CD4-positive, alpha-beta T cell (primary cell): ENCODE measurements at regions not wholly inside any gene's neighbourhood (a gene's known extent, or its start where the extent isn't known, plus 50 kb on each side); places are given as distances from the start of the nearest gene placed in this dataset.

Experiments
- ATAC-seq: fragments of 200-7000 bp; cut with Tn5 transposase; one replicate; pipeline ENCODE4 v1.10.0; 2022; ENCODE audit warnings: mild to moderate bottlenecking; ENCODE audit not compliant: poor library complexity
- CTCF ChIA-PET: fragments of 350-600 bp; sonication (Branson Sonifier 250); formaldehyde crosslinking; loops from one replicate; lab custom pipeline; 2021; ENCODE audit warnings: antibody characterized with exemption, inconsistent platforms; lab: Charles Lee
- POLR2A ChIA-PET: fragments of 350-600 bp; sonication (Branson Sonifier 250); formaldehyde crosslinking; loops from one replicate; lab custom pipeline; 2021; ENCODE audit warnings: antibody characterized with exemption, inconsistent platforms; lab: Charles Lee
- DNase-seq, 14 experiments: peaks; one replicate each; pipeline ENCODE4 v3.0.0-alpha.2; 2013 to 2020; ENCODE audit warnings: mixed read lengths in 2 of 14
- H3K27ac ChIP-seq, 2 donors: one replicate each; pipeline versions ENCODE4 v1.5.1 to v1.7.0; 2013; ENCODE audit warnings: low read length in 2 of 2, low read depth in 1 of 2, mild to moderate bottlenecking in 1 of 2
- H3K27me3 ChIP-seq, 2 experiments: 1 replicate in 1 of 2; 2 replicates in 1 of 2; pipeline versions ENCODE4 v1.6.1 to v1.7.0; 2013; ENCODE audit warnings: low read length in 2 of 2, control low read depth in 1 of 2, mild to moderate bottlenecking in 1 of 2, moderate library complexity in 1 of 2; ENCODE audit not compliant: insufficient read depth in 2 of 2, control insufficient read depth in 1 of 2
- H3K36me3 ChIP-seq: one replicate; pipeline ENCODE4 v1.6.1; 2013; ENCODE audit warnings: low read length, control low read depth; ENCODE audit not compliant: insufficient read depth
- H3K4me1 ChIP-seq: one replicate; pipeline ENCODE4 v1.6.1; 2013; ENCODE audit warnings: low read length, control low read depth; ENCODE audit not compliant: insufficient read depth
- H3K4me3 ChIP-seq: one replicate; pipeline ENCODE4 v1.5.1; 2013; ENCODE audit warnings: mild to moderate bottlenecking, low read length, moderate library complexity
- H3K9me3 ChIP-seq, 2 experiments: 1 replicate in 1 of 2; 2 replicates in 1 of 2; pipeline versions ENCODE4 v1.6.1 to v1.7.0; 2013; ENCODE audit warnings: low read length in 2 of 2, mild to moderate bottlenecking in 2 of 2, control low read depth in 1 of 2, moderate library complexity in 1 of 2; ENCODE audit not compliant: control insufficient read depth in 1 of 2, insufficient read depth in 1 of 2
- H3K27ac Mint-ChIP-seq: one replicate; pipeline ENCODE4 v1.8.0; 2020; ENCODE audit warnings: mixed read lengths
- H3K27me3 Mint-ChIP-seq: one replicate; pipeline ENCODE4 v1.8.0; 2021; ENCODE audit warnings: mixed read lengths
- H3K36me3 Mint-ChIP-seq: one replicate; pipeline ENCODE4 v1.8.0; 2021; ENCODE audit warnings: low read depth, mixed read lengths
- H3K4me1 Mint-ChIP-seq: one replicate; pipeline ENCODE4 v1.8.0; 2021; ENCODE audit warnings: low read depth, mixed read lengths
- H3K4me3 Mint-ChIP-seq: one replicate; pipeline ENCODE4 v1.8.0; 2020; ENCODE audit warnings: mild to moderate bottlenecking, mixed read lengths
- H3K9me3 Mint-ChIP-seq: one replicate; pipeline ENCODE4 v1.8.0; 2020; ENCODE audit warnings: mixed read lengths
- intact Hi-C, 2 experiments: fragments of 100-400 bp; cut with DNase I in 1 of 2; cut with micrococcal nuclease in 1 of 2; formaldehyde crosslinking; loops; one replicate each; pipeline versions ENCODE4 v1.15.1 to v1.9.0; 2023 to 2025; cut with DNase I, micrococcal nuclease
- TF ChIP-seq, protein P1 (sequence below): fragments of 200-600 bp; IDR thresholded peaks from one replicate; pipeline ENCODE4 v1.8.0; 2022; ENCODE audit warnings: antibody characterized with exemption, mild to moderate bottlenecking

DNA sequence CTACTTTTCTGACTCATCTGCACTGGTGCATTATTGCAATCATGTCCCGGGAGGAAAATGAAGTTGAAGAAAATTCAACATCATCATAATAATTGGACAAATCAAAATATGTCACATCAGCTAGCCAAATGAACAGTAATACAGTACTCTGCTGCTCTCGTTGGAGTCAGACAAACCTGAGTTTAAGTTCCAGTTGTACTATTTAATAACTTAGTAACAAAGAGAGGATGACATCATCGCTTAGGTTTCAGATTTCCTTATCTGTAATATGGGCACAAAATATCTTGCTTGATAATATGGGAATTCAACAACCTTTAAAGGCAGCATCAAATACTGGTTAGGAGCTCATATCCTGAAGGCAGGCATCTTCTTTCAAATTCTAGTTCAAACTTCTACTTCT is 1248.9 kb upstream of the ACO1 start:
- peaks cover 7% of the 10 kb centered on the region for H3K4me1 Mint-ChIP-seq
- TF ChIP-seq, protein P1, sequence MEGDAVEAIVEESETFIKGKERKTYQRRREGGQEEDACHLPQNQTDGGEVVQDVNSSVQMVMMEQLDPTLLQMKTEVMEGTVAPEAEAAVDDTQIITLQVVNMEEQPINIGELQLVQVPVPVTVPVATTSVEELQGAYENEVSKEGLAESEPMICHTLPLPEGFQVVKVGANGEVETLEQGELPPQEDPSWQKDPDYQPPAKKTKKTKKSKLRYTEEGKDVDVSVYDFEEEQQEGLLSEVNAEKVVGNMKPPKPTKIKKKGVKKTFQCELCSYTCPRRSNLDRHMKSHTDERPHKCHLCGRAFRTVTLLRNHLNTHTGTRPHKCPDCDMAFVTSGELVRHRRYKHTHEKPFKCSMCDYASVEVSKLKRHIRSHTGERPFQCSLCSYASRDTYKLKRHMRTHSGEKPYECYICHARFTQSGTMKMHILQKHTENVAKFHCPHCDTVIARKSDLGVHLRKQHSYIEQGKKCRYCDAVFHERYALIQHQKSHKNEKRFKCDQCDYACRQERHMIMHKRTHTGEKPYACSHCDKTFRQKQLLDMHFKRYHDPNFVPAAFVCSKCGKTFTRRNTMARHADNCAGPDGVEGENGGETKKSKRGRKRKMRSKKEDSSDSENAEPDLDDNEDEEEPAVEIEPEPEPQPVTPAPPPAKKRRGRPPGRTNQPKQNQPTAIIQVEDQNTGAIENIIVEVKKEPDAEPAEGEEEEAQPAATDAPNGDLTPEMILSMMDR = no peak
- ChIA-PET CTCF (no interaction called here), POLR2A (no interaction called here)
- DNase-seq (no peak), ATAC-seq (no peak)
- H3K4me1 ChIP-seq = no peaks in the 10 kb centered on the region
- peaks cover 2% of the 10 kb centered on the region for H3K9me3 Mint-ChIP-seq
- H3K27ac ChIP-seq = no peak overlapping the region
- H3K36me3 Mint-ChIP-seq = no peaks in the 10 kb centered on the region
- H3K27me3 Mint-ChIP-seq = no peaks in the 10 kb centered on the region
- no peak overlapping the region for H3K27ac Mint-ChIP-seq
- H3K9me3 ChIP-seq = no peaks in the 10 kb centered on the region
- intact Hi-C loops = loop anchor here in 1 of 2 experiments (10.0 kb wide), 1 partner anchor 429 kb away; no protein-coding TSS in a partner anchor
- no peaks in the 10 kb centered on the region for H3K36me3 ChIP-seq
- no peak overlapping the region for H3K4me3 Mint-ChIP-seq
- no peak overlapping the region for H3K4me3 ChIP-seq
- H3K27me3 ChIP-seq = no peaks in the 10 kb centered on the region

DNA sequence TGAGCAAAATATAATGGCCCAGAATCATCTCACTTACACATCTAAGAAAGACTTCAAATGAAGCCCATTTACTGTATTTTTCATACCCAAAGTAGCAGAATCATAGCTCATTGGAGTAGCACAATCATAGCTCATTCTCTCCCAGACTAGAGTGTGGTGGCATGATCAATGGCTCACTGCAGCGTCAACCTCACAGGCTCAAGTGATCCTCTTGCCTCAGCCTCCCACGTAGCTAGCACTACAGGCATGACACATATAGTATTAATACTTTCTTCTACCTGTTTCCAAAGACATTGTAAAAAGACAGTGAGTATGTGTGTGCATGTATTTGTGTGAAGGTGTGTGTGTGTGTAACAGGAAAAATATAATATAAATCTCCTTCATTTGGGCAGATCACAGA is 1247.9 kb upstream of the ACO1 start:
- H3K27me3 ChIP-seq = no peaks in the 10 kb centered on the region
- H3K27me3 Mint-ChIP-seq = no peaks in the 10 kb centered on the region
- peaks cover 2% of the 10 kb centered on the region for H3K9me3 Mint-ChIP-seq
- TF ChIP-seq, protein P1 = no peak
- no peak for DNase-seq
- H3K4me3 Mint-ChIP-seq = no peak overlapping the region
- intact Hi-C loops = loop anchor here in 1 of 2 experiments (10.0 kb wide), 1 partner anchor 428 kb away; no protein-coding TSS in a partner anchor
- no peak overlapping the region for H3K4me3 ChIP-seq
- H3K36me3 Mint-ChIP-seq = no peaks in the 10 kb centered on the region
- no peak overlapping the region for H3K27ac Mint-ChIP-seq
- ATAC-seq = no peak
- H3K4me1 ChIP-seq = no peaks in the 10 kb centered on the region
- no peaks in the 10 kb centered on the region for H3K9me3 ChIP-seq
- no peak overlapping the region for H3K27ac ChIP-seq
- no peaks in the 10 kb centered on the region for H3K36me3 ChIP-seq
- POLR2A ChIA-PET = no interaction called here
- CTCF ChIA-PET = no interaction called here
- H3K4me1 Mint-ChIP-seq = peaks cover 7% of the 10 kb centered on the region

DNA sequence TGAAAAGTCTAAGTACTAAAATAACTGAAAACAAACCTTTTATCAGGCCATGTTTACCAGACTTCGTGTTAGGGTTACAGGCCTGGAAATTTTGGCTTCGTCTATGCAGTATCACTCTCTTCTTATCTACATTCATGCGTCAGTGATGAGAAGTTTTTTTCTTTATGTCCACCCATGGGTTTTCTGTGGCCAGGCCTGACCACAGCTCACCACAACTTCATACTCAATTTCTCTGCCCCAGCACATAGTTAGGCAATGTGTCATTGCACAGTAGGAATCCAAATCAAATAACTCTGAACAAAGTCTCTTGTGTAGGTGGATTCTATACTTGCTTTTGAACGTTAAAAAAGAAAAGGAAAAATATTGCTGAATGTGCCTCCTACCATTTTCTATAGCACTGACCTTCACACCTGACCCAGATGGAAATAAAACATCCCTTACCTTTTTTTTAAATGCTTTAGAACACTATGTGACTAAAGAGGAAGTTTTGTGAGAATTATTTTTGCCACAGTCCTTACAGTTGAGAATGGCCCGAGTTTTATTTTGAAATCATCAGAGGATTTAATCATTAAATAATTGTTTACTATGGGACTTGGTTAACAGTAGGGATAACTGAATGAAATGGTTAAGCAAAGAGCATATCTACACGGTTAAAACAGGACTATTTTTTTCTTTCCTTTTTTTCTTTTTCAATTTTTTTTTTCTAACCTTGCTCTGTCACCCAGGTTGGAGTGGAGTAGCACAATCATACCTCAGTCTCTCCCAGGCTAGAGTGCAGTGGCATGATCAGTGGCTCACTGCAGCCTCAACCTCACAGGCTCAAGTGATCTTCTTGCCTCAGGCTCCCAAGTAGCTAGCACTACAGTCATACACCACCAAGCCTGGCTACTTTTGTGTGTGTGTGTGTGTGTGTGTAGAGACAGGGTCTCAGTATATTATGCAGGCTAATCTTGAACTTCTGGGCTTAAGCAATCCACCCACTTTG is 1247.0 kb upstream of the ACO1 start:
- no peaks in the 10 kb centered on the region for H3K36me3 Mint-ChIP-seq
- no peak overlapping the region for H3K4me3 Mint-ChIP-seq
- H3K36me3 ChIP-seq = no peaks in the 10 kb centered on the region
- no peaks in the 10 kb centered on the region for H3K4me1 ChIP-seq
- no peak overlapping the region for H3K27ac ChIP-seq
- no peak overlapping the region for H3K4me3 ChIP-seq
- DNase-seq = no peak
- no peaks in the 10 kb centered on the region for H3K9me3 ChIP-seq
- CTCF ChIA-PET = no interaction called here
- ATAC-seq = no peak
- no peaks in the 10 kb centered on the region for H3K27me3 ChIP-seq
- no peak overlapping the region for H3K27ac Mint-ChIP-seq
- no peaks in the 10 kb centered on the region for H3K27me3 Mint-ChIP-seq
- peaks cover 1% of the 10 kb centered on the region for H3K9me3 Mint-ChIP-seq
- TF ChIP-seq, protein P1 = no peak
- H3K4me1 Mint-ChIP-seq = peaks cover 6% of the 10 kb centered on the region
- intact Hi-C loops = loop anchor here in 1 of 2 experiments (10.0 kb wide), 1 partner anchor 427 kb away; no protein-coding TSS in a partner anchor
- POLR2A ChIA-PET = interaction anchor here (0.6 kb wide), 1 partner anchor 209 kb away, joined by 3 read pairs; no protein-coding TSS in a partner anchor
